Esophagus squamous epithelium (tissue), 4 donors: ENCODE measurements at regions not wholly inside any gene's neighbourhood (a gene's known extent, or its start where the extent isn't known, plus 50 kb on each side); places are given as distances from the start of the nearest gene placed in this dataset.

ENCODE experiments used
- POLR2A ChIP-seq, 4 donors: fragments of 450-650 bp; IDR thresholded peaks; one replicate each; pipeline ENCODE4 v1.6.1; 2017; ENCODE audit warnings: antibody characterized with exemption in 4 of 4, mild to moderate bottlenecking in 4 of 4, moderate library complexity in 3 of 4
- TF ChIP-seq, protein P1 (sequence below), 6 experiments: fragments of 450-650 bp in 4 of 6; fragments of 200-600 bp in 2 of 6; sonication (generic) in 2 of 6; IDR thresholded peaks; one replicate each; pipeline ENCODE4 v1.5.1; 2016 to 2019; ENCODE audit warnings: antibody characterized with exemption in 6 of 6, mild to moderate bottlenecking in 4 of 6, moderate library complexity in 4 of 6

DNA sequence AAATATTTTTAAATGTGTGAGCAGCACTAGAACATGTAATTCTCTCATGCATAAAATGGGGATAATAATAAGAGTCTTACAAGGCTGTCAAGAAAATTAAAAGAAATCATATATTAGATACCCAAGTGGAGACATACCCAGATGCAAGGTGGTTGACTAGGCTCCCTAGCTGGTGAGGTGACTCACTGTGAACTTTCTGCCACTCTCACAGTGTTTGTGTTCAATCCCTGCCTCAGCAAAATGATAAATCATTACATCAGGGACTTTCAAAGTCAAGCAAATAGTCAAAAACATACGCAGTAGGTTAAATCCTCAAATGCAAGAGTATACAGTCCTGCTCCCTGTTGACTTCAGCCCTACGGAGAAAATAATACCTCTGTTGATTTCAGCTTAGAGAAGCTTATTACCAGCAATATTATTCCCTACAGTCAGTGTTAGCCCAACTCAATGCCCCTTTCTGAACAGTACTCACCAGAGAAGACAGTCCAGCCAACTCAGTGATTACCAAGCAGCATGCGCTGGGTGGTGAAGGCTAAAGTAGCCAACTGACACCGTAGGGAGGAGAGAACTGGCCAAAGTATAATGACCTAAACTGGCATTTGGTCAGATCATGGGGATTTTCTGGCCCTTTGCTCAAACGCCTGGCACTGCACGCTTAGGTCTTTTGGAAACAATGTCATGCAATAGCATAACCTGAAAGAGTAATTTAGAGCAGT, 73.1 kb upstream of the BARX2 start:
- TF ChIP-seq, protein P1, sequence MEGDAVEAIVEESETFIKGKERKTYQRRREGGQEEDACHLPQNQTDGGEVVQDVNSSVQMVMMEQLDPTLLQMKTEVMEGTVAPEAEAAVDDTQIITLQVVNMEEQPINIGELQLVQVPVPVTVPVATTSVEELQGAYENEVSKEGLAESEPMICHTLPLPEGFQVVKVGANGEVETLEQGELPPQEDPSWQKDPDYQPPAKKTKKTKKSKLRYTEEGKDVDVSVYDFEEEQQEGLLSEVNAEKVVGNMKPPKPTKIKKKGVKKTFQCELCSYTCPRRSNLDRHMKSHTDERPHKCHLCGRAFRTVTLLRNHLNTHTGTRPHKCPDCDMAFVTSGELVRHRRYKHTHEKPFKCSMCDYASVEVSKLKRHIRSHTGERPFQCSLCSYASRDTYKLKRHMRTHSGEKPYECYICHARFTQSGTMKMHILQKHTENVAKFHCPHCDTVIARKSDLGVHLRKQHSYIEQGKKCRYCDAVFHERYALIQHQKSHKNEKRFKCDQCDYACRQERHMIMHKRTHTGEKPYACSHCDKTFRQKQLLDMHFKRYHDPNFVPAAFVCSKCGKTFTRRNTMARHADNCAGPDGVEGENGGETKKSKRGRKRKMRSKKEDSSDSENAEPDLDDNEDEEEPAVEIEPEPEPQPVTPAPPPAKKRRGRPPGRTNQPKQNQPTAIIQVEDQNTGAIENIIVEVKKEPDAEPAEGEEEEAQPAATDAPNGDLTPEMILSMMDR (IDR thresholded peaks at IDR 0.05) = no peak
- no peak for TF ChIP-seq POLR2A (IDR thresholded peaks at IDR 0.05)
